ENCODE measurements at regions not wholly inside any gene's neighbourhood (a gene's known extent, or its start where the extent isn't known, plus 50 kb on each side); places are given as distances from the start of the nearest gene placed in this dataset.

DNA sequence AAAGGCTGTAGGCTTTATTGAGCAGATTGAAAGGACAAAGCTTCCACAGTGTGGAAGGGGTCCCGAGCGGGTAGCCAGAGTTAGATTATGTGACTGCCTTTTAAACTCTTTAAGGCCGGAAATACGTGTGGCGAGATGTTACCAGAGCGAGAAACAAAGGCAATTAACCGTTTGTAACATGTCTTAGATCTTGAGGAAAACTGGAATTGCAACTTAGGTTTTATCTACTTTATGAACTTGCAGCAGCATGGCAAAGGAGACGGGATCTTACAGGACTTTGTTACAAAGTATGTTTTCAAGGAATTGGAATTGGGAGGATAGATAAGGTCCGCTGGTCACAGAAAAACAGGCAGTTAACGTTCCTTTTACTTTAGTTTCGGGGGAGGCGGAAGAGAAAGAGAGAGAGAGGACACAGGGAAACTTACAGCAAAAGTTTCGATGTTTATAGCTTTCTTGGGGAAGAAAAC lies 594.7 kb upstream of the ADGRB3 start:
- peak in 3 of 5 donors; percentile 18 to 67 (median 56) for DNase-seq
- FAIRE-seq: no peak

DNA sequence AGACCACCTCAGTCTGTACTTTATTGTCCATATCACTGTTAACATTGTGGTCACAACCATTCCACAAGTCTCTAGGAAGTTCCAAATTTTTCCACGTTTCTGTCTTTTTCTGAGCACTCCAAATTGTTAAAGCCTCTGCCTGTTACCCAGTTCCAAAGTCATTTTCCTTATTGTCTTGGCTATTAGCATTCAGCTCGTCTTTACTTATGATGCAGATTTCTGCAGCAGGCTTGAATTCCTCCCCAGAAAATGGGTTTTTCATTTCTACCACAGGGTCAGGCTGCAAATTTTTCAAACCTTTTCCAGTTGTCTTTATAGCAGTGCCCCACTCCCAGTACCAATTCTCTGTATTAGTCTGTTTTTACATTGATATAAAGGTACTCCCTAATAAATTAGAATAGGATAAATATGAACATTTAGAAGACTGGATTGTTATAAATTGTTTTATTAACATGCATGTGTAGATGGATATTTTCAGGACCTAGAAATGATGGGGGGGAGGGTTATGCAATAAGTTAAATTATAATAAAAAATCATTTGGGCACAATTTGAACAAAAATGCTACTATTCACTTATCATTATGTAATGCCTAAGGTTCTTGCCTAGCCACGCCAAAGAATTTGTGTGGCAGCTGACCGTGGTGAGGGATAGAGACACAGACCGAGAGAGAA lies 595.3 kb upstream of the ADGRB3 start:
- intact Hi-C loops (cut with DNase I): no loop called here
- peak overlapping the region; percentile 40 to 71 (median 60) for H3K4me3 ChIP-seq (ENCODE audit: low read length in 3 of 3)
- TF ChIP-seq, protein P1, sequence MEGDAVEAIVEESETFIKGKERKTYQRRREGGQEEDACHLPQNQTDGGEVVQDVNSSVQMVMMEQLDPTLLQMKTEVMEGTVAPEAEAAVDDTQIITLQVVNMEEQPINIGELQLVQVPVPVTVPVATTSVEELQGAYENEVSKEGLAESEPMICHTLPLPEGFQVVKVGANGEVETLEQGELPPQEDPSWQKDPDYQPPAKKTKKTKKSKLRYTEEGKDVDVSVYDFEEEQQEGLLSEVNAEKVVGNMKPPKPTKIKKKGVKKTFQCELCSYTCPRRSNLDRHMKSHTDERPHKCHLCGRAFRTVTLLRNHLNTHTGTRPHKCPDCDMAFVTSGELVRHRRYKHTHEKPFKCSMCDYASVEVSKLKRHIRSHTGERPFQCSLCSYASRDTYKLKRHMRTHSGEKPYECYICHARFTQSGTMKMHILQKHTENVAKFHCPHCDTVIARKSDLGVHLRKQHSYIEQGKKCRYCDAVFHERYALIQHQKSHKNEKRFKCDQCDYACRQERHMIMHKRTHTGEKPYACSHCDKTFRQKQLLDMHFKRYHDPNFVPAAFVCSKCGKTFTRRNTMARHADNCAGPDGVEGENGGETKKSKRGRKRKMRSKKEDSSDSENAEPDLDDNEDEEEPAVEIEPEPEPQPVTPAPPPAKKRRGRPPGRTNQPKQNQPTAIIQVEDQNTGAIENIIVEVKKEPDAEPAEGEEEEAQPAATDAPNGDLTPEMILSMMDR (IDR thresholded peaks at IDR 0.05; ENCODE audit: borderline replicate concordance, extremely low read depth, insufficient read depth): no peak
- no peak for DNase-seq
- no peaks in the 10 kb centered on the region for H3K27me3 ChIP-seq (ENCODE audit: control insufficient read depth, insufficient read depth, low read length)
- peak overlapping the region in 1 of 3 donors; percentile 62 for H3K9ac ChIP-seq (ENCODE audit: low read length in 3 of 3)
- H3K4me1 ChIP-seq (ENCODE audit: control insufficient read depth in 2 of 3, insufficient read depth in 2 of 3, low read depth in 1 of 3, low read length in 3 of 3): no peaks in the 10 kb centered on the region
- no peak overlapping the region for H3K27ac ChIP-seq (ENCODE audit: low read depth in 2 of 2, low read length in 2 of 2)
- no peaks in the 10 kb centered on the region for H3K9me3 ChIP-seq (ENCODE audit: control insufficient read depth in 2 of 3, insufficient read depth in 1 of 3, low read length in 3 of 3)
- no peaks in the 10 kb centered on the region for H3K36me3 ChIP-seq (ENCODE audit: control insufficient read depth in 2 of 3, insufficient read depth in 3 of 3, low read length in 3 of 3)
- no peak for FAIRE-seq

More for the DNA sequence above, 594.7 kb upstream of the ADGRB3 start:
- intact Hi-C loops (cut with DNase I): no loop called here
- no peak overlapping the region for H3K27ac ChIP-seq (ENCODE audit: low read depth in 2 of 2, low read length in 2 of 2)
- peak overlapping the region; percentile 40 to 71 (median 60) for H3K4me3 ChIP-seq (ENCODE audit: low read length in 3 of 3)
- peak overlapping the region in 1 of 3 donors; percentile 62 for H3K9ac ChIP-seq (ENCODE audit: low read length in 3 of 3)
- no peaks in the 10 kb centered on the region for H3K36me3 ChIP-seq (ENCODE audit: control insufficient read depth in 2 of 3, insufficient read depth in 3 of 3, low read length in 3 of 3)
- H3K4me1 ChIP-seq (ENCODE audit: control insufficient read depth in 2 of 3, insufficient read depth in 2 of 3, low read depth in 1 of 3, low read length in 3 of 3): no peaks in the 10 kb centered on the region
- H3K9me3 ChIP-seq (ENCODE audit: control insufficient read depth in 2 of 3, insufficient read depth in 1 of 3, low read length in 3 of 3): no peaks in the 10 kb centered on the region
- TF ChIP-seq, protein P1 (IDR thresholded peaks at IDR 0.05; ENCODE audit: borderline replicate concordance, extremely low read depth, insufficient read depth): no peak
- no peaks in the 10 kb centered on the region for H3K27me3 ChIP-seq (ENCODE audit: control insufficient read depth, insufficient read depth, low read length)

DNA sequence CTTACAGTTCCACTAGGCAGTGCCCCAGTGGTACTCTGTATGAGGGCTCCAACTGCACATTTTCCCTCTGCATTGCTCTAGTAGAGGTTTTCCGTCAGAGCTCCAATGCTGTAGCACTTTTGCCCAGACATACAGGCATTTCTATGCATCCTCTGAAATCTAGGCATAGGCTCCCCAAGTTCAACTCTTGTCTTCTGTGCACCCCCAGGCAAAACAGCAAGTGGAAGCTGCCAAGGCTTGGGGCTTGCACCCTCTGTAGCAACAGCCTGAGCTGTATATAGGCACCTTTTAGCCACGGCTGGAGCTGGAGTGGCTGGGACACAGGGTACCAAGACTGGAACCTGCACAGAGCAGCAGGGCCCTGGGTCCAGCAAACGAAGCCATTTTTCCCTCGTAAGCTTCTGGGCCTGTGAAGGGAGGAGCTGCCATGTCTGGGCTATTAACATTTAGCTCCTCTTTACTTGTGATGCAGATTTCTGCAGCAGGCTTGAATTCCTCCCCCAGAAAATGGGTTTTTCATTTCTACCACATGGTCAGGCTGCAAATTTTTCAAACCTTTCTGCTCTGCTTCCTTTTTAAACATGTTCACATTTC lies 596.2 kb upstream of the ADGRB3 start:
- no peaks in the 10 kb centered on the region for H3K27me3 ChIP-seq (ENCODE audit: control insufficient read depth, insufficient read depth, low read length)
- FAIRE-seq: no peak

More for the DNA sequence above, 596.2 kb upstream of the ADGRB3 start:
- Histone ChIP-seq H3K9ac (ENCODE audit: low read length in 3 of 3) (no peak overlapping the region), H3K27ac (ENCODE audit: low read depth in 2 of 2, low read length in 2 of 2) (no peak overlapping the region), H3K36me3 (ENCODE audit: control insufficient read depth in 2 of 3, insufficient read depth in 3 of 3, low read length in 3 of 3) (no peaks in the 10 kb centered on the region), H3K4me3 (ENCODE audit: low read length in 3 of 3) (no peak overlapping the region), H3K9me3 (ENCODE audit: control insufficient read depth in 2 of 3, insufficient read depth in 1 of 3, low read length in 3 of 3) (no peaks in the 10 kb centered on the region), H3K4me1 (ENCODE audit: control insufficient read depth in 2 of 3, insufficient read depth in 2 of 3, low read depth in 1 of 3, low read length in 3 of 3) (no peaks in the 10 kb centered on the region)
- DNase-seq: no peak
- intact Hi-C loops (cut with DNase I): no loop called here
- TF ChIP-seq, protein P1 (IDR thresholded peaks at IDR 0.05; ENCODE audit: borderline replicate concordance, extremely low read depth, insufficient read depth): no peak
